Parathyroid adenoma (tissue), 2 donors: ENCODE measurements at regions not wholly inside any gene's neighbourhood (a gene's known extent, or its start where the extent isn't known, plus 50 kb on each side); places are given as distances from the start of the nearest gene placed in this dataset.

Experiments
- H2AFZ ChIP-seq: fragments of 300-600 bp; sonication (generic); one replicate; pipeline ENCODE4 v1.7.0; 2017; ENCODE audit warnings: antibody characterized with exemption, mild to moderate bottlenecking
- H3K27ac ChIP-seq: fragments of 300-600 bp; sonication (generic); one replicate; pipeline ENCODE4 v1.7.0; 2017
- H3K27me3 ChIP-seq: fragments of 300-600 bp; sonication (generic); one replicate; pipeline ENCODE4 v1.7.0; 2017; ENCODE audit warnings: low read length; ENCODE audit not compliant: control insufficient read depth, insufficient read depth
- H3K36me3 ChIP-seq: fragments of 300-600 bp; sonication (generic); one replicate; pipeline ENCODE4 v1.7.0; 2017; ENCODE audit warnings: low read length; ENCODE audit not compliant: control insufficient read depth, insufficient read depth
- H3K4me1 ChIP-seq: fragments of 300-600 bp; sonication (generic); one replicate; pipeline ENCODE4 v1.7.0; 2017; ENCODE audit warnings: control low read depth
- H3K4me2 ChIP-seq: fragments of 300-600 bp; sonication (generic); one replicate; pipeline ENCODE4 v1.7.0; 2017; ENCODE audit warnings: low read length
- H3K4me3 ChIP-seq: fragments of 300-600 bp; sonication (generic); one replicate; pipeline ENCODE4 v1.7.0; 2017; ENCODE audit warnings: low read depth, low read length
- H3K79me2 ChIP-seq: fragments of 300-600 bp; sonication (generic); one replicate; pipeline ENCODE4 v1.7.0; 2017; ENCODE audit warnings: control low read depth
- H3K9ac ChIP-seq: fragments of 300-600 bp; sonication (generic); one replicate; pipeline ENCODE4 v1.7.0; 2017; ENCODE audit warnings: mild to moderate bottlenecking
- H3K9me3 ChIP-seq: fragments of 300-600 bp; sonication (generic); one replicate; pipeline ENCODE4 v1.7.0; 2017; ENCODE audit warnings: low read length; ENCODE audit not compliant: control insufficient read depth
- TF ChIP-seq, protein P1 (sequence below): fragments of 300-600 bp; sonication (generic); IDR thresholded peaks from one replicate; pipeline ENCODE4 v1.7.0; 2017; ENCODE audit warnings: antibody characterized with exemption, mild to moderate bottlenecking
- donor health status: primary hyperparathyroidism.

GRCh38 chr11:104338186-104338585 lies 174.2 kb upstream of the PDGFD start:
- no peak overlapping the region for H2AFZ ChIP-seq
- H3K9ac ChIP-seq = no peak overlapping the region
- no peaks in the 10 kb centered on the region for H3K4me1 ChIP-seq
- no peaks in the 10 kb centered on the region for H3K9me3 ChIP-seq
- no peaks in the 10 kb centered on the region for H3K27me3 ChIP-seq
- H3K79me2 ChIP-seq = no peaks in the 10 kb centered on the region
- no peaks in the 10 kb centered on the region for H3K36me3 ChIP-seq
- TF ChIP-seq, protein P1, sequence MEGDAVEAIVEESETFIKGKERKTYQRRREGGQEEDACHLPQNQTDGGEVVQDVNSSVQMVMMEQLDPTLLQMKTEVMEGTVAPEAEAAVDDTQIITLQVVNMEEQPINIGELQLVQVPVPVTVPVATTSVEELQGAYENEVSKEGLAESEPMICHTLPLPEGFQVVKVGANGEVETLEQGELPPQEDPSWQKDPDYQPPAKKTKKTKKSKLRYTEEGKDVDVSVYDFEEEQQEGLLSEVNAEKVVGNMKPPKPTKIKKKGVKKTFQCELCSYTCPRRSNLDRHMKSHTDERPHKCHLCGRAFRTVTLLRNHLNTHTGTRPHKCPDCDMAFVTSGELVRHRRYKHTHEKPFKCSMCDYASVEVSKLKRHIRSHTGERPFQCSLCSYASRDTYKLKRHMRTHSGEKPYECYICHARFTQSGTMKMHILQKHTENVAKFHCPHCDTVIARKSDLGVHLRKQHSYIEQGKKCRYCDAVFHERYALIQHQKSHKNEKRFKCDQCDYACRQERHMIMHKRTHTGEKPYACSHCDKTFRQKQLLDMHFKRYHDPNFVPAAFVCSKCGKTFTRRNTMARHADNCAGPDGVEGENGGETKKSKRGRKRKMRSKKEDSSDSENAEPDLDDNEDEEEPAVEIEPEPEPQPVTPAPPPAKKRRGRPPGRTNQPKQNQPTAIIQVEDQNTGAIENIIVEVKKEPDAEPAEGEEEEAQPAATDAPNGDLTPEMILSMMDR = no peak
- no peak overlapping the region for H3K27ac ChIP-seq
- H3K4me2 ChIP-seq = no peak overlapping the region
- H3K4me3 ChIP-seq = no peak overlapping the region

- no peak overlapping the region for H3K27ac ChIP-seq
- H3K79me2 ChIP-seq = no peaks in the 10 kb centered on the region
- H3K9me3 ChIP-seq = no peaks in the 10 kb centered on the region
- no peaks in the 10 kb centered on the region for H3K4me1 ChIP-seq
- no peak overlapping the region for H2AFZ ChIP-seq
- no peaks in the 10 kb centered on the region for H3K36me3 ChIP-seq
- no peaks in the 10 kb centered on the region for H3K27me3 ChIP-seq
- H3K9ac ChIP-seq = no peak overlapping the region
- no peak overlapping the region for H3K4me2 ChIP-seq
- no peak overlapping the region for H3K4me3 ChIP-seq
- TF ChIP-seq, protein P1 = no peak
These were observed 173.3 kb upstream of the PDGFD start for GRCh38 chr11:104337273-104337672.

DNA sequence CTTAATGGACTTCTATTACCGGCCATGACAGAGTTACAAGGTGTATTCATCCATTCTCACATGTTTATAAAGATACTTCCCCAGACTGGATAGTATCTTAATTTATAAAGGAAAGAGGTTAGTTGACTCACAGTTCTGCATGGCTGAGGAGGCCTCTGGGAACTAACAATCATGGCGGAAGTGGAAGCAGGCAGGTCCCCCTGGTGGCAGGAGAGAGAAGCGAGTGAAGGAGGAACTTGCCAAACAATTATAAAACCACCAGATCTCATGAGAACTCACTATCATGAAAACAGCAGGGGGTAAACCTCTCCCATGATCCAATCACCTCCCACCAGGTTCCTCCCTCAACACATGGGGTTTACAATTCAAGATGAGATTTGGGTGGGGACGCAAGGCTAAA lies 170.0 kb upstream of the PDGFD start:
- H3K27ac ChIP-seq = no peak overlapping the region
- TF ChIP-seq, protein P1 = no peak
- no peak overlapping the region for H3K4me3 ChIP-seq
- H2AFZ ChIP-seq = no peak overlapping the region
- H3K9ac ChIP-seq = no peak overlapping the region
- no peaks in the 10 kb centered on the region for H3K9me3 ChIP-seq
- H3K36me3 ChIP-seq = no peaks in the 10 kb centered on the region
- no peaks in the 10 kb centered on the region for H3K4me1 ChIP-seq
- no peaks in the 10 kb centered on the region for H3K27me3 ChIP-seq
- no peaks in the 10 kb centered on the region for H3K79me2 ChIP-seq
- H3K4me2 ChIP-seq = no peak overlapping the region

DNA sequence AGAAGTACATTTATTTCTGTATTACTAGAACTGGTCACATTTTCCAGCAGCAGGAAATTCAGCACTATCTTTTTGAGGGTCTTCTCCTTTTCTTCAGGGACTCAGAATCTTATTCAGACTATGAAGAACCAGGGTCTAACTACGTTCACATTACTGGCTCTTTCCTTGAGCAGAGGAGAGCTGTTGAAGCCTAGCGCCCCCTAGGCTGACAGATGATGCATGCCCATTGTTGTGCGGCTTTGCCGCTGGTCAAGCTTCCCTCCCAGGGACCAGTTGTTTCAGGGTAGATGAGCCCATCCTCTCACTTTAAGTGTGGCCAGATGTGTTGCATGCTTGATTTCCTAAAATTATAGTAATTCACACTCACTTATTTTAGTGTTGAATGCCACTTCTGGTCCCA lies 168.2 kb upstream of the PDGFD start:
- Histone ChIP-seq H3K79me2 (no peaks in the 10 kb centered on the region), H3K4me2 (no peak overlapping the region), H3K4me3 (no peak overlapping the region), H3K36me3 (no peaks in the 10 kb centered on the region), H3K27ac (no peak overlapping the region), H2AFZ (no peak overlapping the region), H3K9me3 (no peaks in the 10 kb centered on the region), H3K4me1 (no peaks in the 10 kb centered on the region), H3K27me3 (no peaks in the 10 kb centered on the region), H3K9ac (no peak overlapping the region)
- TF ChIP-seq, protein P1 = no peak

DNA sequence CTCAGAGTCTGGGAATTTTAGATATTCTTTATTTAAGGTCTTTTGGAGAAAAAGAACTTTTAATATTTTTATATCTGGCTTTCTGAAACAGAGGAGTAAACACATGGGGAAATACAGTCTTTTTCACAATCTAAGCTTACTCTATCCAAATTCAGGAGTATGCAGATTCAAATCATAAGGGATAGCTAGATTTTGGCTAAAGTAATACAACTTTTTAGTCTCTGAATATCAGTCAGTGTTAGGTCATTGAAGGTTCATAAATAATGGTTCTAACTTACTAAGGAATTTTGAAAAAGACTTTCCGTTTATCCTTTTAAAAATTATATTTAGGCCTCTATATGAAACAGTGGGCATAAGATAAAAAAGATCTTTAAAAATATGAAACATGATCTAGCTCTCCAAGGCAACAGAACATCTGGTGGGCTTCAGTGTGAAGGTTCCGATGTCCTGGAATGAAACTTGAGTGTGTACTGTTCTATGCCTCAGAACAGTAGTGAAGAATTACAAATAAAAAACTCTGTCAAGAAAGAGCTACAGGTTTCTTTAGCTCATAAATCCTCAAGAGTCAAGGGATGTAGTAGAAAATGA lies 165.2 kb upstream of the PDGFD start:
- Histone ChIP-seq H3K4me1 (no peaks in the 10 kb centered on the region), H3K4me3 (no peak overlapping the region), H3K27me3 (no peaks in the 10 kb centered on the region), H3K79me2 (no peaks in the 10 kb centered on the region), H3K27ac (no peak overlapping the region), H3K9ac (no peak overlapping the region), H3K36me3 (no peaks in the 10 kb centered on the region), H3K4me2 (no peak overlapping the region), H2AFZ (no peak overlapping the region), H3K9me3 (no peaks in the 10 kb centered on the region)
- TF ChIP-seq, protein P1 = no peak
